B cell (primary cell): ENCODE measurements at regions not wholly inside any gene's neighbourhood (a gene's known extent, or its start where the extent isn't known, plus 50 kb on each side); places are given as distances from the start of the nearest gene placed in this dataset.

Experiments
- EZH2 ChIP-seq: IDR thresholded peaks from 2 replicates; pipeline ENCODE4 v1.6.1; 2012; ENCODE audit warnings: borderline replicate concordance, low read depth, mild to moderate bottlenecking, moderate library complexity, low read length; ENCODE audit not compliant: insufficient read depth, poor library complexity, severe bottlenecking
- TF ChIP-seq, protein P1 (sequence below): fragments of 200-600 bp; IDR thresholded peaks from one replicate; pipeline ENCODE4 v1.8.0; 2022; ENCODE audit warnings: antibody characterized with exemption, mild to moderate bottlenecking

DNA sequence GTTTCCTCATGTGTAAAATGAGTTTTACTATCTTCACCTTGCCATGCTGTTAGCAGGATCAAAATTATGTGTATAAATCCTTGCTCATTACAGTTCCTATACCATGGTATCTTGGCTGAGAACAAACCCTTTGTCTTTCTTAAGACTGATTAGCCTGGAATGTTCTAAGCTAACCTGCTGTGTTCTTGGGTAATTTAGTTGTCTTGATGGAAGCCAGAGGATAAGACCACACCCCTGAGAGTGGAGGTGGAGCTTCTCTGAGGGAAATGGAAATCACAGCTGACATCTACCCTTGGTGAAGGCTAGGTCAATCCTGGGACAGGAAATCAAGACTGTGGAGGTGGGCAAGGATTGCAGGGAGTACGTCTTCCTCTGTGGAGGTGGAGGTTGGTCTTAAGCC is 206.1 kb upstream of the ARHGAP20 start:
- TF ChIP-seq, protein P1, sequence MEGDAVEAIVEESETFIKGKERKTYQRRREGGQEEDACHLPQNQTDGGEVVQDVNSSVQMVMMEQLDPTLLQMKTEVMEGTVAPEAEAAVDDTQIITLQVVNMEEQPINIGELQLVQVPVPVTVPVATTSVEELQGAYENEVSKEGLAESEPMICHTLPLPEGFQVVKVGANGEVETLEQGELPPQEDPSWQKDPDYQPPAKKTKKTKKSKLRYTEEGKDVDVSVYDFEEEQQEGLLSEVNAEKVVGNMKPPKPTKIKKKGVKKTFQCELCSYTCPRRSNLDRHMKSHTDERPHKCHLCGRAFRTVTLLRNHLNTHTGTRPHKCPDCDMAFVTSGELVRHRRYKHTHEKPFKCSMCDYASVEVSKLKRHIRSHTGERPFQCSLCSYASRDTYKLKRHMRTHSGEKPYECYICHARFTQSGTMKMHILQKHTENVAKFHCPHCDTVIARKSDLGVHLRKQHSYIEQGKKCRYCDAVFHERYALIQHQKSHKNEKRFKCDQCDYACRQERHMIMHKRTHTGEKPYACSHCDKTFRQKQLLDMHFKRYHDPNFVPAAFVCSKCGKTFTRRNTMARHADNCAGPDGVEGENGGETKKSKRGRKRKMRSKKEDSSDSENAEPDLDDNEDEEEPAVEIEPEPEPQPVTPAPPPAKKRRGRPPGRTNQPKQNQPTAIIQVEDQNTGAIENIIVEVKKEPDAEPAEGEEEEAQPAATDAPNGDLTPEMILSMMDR, result no peak
- no peak for TF ChIP-seq EZH2
